Endothelial cell of umbilical vein (primary cell): ENCODE measurements at regions not wholly inside any gene's neighbourhood (a gene's known extent, or its start where the extent isn't known, plus 50 kb on each side); places are given as distances from the start of the nearest gene placed in this dataset.
"Not testable (repeated sequence)": the region's sequence is repeated elsewhere in the genome, so short reads cannot be mapped to it uniquely, and the experiment has no call there.

Experiments used
- BruUV-seq: library from RNA; stranded (reverse); fragments of 400-500 nt; replicated peaks from 2 replicates; lab custom pipeline; 2021; lab: Mats Ljungman, UMichigan
- CTCF ChIA-PET: fragments of 300-600, 350-600 bp; sonication (Branson Sonifier 250); formaldehyde crosslinking; loops from one replicate; lab custom pipeline; 2021; ENCODE audit warnings: antibody characterized with exemption, inconsistent platforms; lab: Charles Lee
- POLR2A ChIA-PET: fragments of 300-600, 350-600 bp; sonication (Branson Sonifier 250); formaldehyde crosslinking; loops from one replicate; lab custom pipeline; 2021; ENCODE audit warnings: antibody characterized with exemption, inconsistent platforms; lab: Charles Lee
- DNase-seq: peaks from one replicate; pipeline ENCODE4 v3.0.0-alpha.2; 2011; ENCODE audit warnings: low read depth, low spot score
- FAIRE-seq: peaks from 2 replicates; lab custom pipeline; 2011; peaks lifted over from hg19 to GRCh38; lab: Jason Lieb, UNC
- H2AFZ ChIP-seq: 2 replicates; pipeline ENCODE4 v1.6.0; 2012; ENCODE audit warnings: low read depth, low read length, control low read depth, inconsistent platforms
- H3K27ac ChIP-seq: 2 replicates; pipeline ENCODE4 v1.5.1; 2011; ENCODE audit warnings: low read depth, mild to moderate bottlenecking, control low read depth, low read length, moderate library complexity; ENCODE audit not compliant: insufficient read depth
- H3K27me3 ChIP-seq, 2 experiments: 2 replicates each; pipeline versions ENCODE4 v1.6.0 to v1.6.1; 2011; ENCODE audit warnings: low read length in 2 of 2, mixed read lengths in 1 of 2; ENCODE audit not compliant: control insufficient read depth in 2 of 2, insufficient read depth in 2 of 2
- H3K36me3 ChIP-seq, 2 experiments: 2 replicates in 1 of 2; 3 replicates in 1 of 2; pipeline ENCODE4 v1.5.1; 2011; ENCODE audit warnings: low read length in 2 of 2, mild to moderate bottlenecking in 1 of 2, moderate library complexity in 1 of 2; ENCODE audit not compliant: control insufficient read depth in 2 of 2, insufficient read depth in 2 of 2; ENCODE audit errors: extremely low read depth in 1 of 2
- H3K4me1 ChIP-seq: 3 replicates; pipeline ENCODE4 v1.5.1; 2011; ENCODE audit warnings: mild to moderate bottlenecking, low read length; ENCODE audit not compliant: control insufficient read depth, insufficient read depth; ENCODE audit errors: extremely low read depth
- H3K4me2 ChIP-seq: 2 replicates; pipeline ENCODE4 v1.6.1; 2011; ENCODE audit warnings: low read length, control low read depth, mixed read lengths; ENCODE audit not compliant: insufficient read depth
- H3K4me3 ChIP-seq, 3 experiments: fragments of 200-600 bp in 1 of 3; sonication (generic), shearing (Covaris generic) in 1 of 3; replicated peaks in 1 of 3; 2 replicates each; pipeline ENCODE4 v1.5.1; 2011 to 2016; ENCODE audit warnings: control low read depth in 3 of 3, low read length in 3 of 3, mild to moderate bottlenecking in 2 of 3, inconsistent platforms in 1 of 3, low read depth in 1 of 3, moderate library complexity in 1 of 3; ENCODE audit not compliant: insufficient read depth in 1 of 3
- H3K79me2 ChIP-seq: 2 replicates; pipeline ENCODE4 v1.6.0; 2012; ENCODE audit warnings: low read length, inconsistent platforms; ENCODE audit not compliant: control insufficient read depth, insufficient read depth
- H3K9ac ChIP-seq: replicated peaks from 2 replicates; pipeline ENCODE3; 2011; ENCODE audit warnings: low read length, control low read depth; ENCODE audit not compliant: insufficient read depth; ENCODE audit errors: extremely low read depth
- H3K9me1 ChIP-seq: replicated peaks from 3 replicates; pipeline ENCODE4 v1.6.0; 2011; ENCODE audit warnings: mild to moderate bottlenecking, low read length; ENCODE audit not compliant: control insufficient read depth, insufficient read depth; ENCODE audit errors: extremely low read depth
- H3K9me3 ChIP-seq: replicated peaks from 2 replicates; pipeline ENCODE4 v1.5.1; 2012; ENCODE audit warnings: low read length, inconsistent platforms; ENCODE audit not compliant: control insufficient read depth, insufficient read depth
- H4K20me1 ChIP-seq: replicated peaks from 2 replicates; pipeline ENCODE3; 2011; ENCODE audit warnings: mild to moderate bottlenecking, low read length; ENCODE audit not compliant: control insufficient read depth, insufficient read depth; ENCODE audit errors: extremely low read depth
- CTCF ChIP-seq, 2 donors: IDR thresholded peaks; 1 replicate in 1 of 2; 2 replicates in 1 of 2; pipeline ENCODE4 v1.5.1; 2011; ENCODE audit warnings: low read length in 2 of 2, mild to moderate bottlenecking in 2 of 2, moderate library complexity in 2 of 2, control low read depth in 1 of 2, inconsistent platforms in 1 of 2, low read depth in 1 of 2; ENCODE audit not compliant: insufficient read depth in 1 of 2; ENCODE audit errors: extremely low read depth in 1 of 2
- EZH2 ChIP-seq: IDR thresholded peaks from 2 replicates; pipeline ENCODE4 v1.6.1; 2012; ENCODE audit warnings: borderline replicate concordance, low read depth, mild to moderate bottlenecking, moderate library complexity, low read length, inconsistent platforms; ENCODE audit not compliant: severe bottlenecking
- FOS ChIP-seq: IDR thresholded peaks from 2 replicates; pipeline ENCODE4 v1.6.1; 2011; ENCODE audit warnings: mild to moderate bottlenecking, low read length, moderate library complexity, borderline replicate concordance; ENCODE audit not compliant: insufficient read depth
- JUN ChIP-seq: IDR thresholded peaks from 2 replicates; pipeline ENCODE4 v1.6.1; 2011; ENCODE audit warnings: borderline replicate concordance, low read depth; ENCODE audit not compliant: insufficient read length, insufficient read depth
- MAX ChIP-seq: IDR thresholded peaks from 2 replicates; pipeline ENCODE4 v1.6.1; 2011; ENCODE audit not compliant: insufficient read depth, insufficient read length
- POLR2A ChIP-seq: IDR thresholded peaks from 2 replicates; pipeline ENCODE4 v1.6.1; 2012; ENCODE audit warnings: low read depth, mild to moderate bottlenecking, control low read depth, low read length
- POLR2AphosphoS5 ChIP-seq: IDR thresholded peaks from 2 replicates; pipeline ENCODE4 v1.6.1; 2012; ENCODE audit warnings: low read depth, mild to moderate bottlenecking, control low read depth, low read length, moderate library complexity; ENCODE audit not compliant: insufficient read depth
- dilution Hi-C: fragments of 300-500 bp; cut with MboI; formaldehyde crosslinking; loops from one replicate; pipeline ENCODE4 v1.15.0; 2019; ENCODE audit warnings: low sequenced_read_pairs; ENCODE audit not compliant: extremely low pct_ligation_motif_present
- intact Hi-C: fragments of 100-400 bp; cut with micrococcal nuclease; formaldehyde crosslinking; loops from one replicate; pipeline ENCODE4 v1.10.0; 2022

GRCh38 chr7:6934981-6935380 is 108.9 kb upstream of the CCZ1B start:
- Histone ChIP-seq H3K27ac (no peak overlapping the region), H3K4me2 (no peak overlapping the region), H3K79me2 (no peaks in the 10 kb centered on the region), H3K4me1 (no peaks in the 10 kb centered on the region), H4K20me1 (no peaks in the 10 kb centered on the region), H3K27me3 (no peaks in the 10 kb centered on the region), H3K9ac (no peak overlapping the region), H3K9me1 (no peaks in the 10 kb centered on the region), H3K4me3 (no peak overlapping the region), H2AFZ (no peak overlapping the region), H3K36me3 (no peaks in the 10 kb centered on the region), H3K9me3 (no peaks in the 10 kb centered on the region)
- ChIA-PET CTCF (no interaction called here), POLR2A (no interaction called here)
- no peak for DNase-seq
- BruUV-seq = no TSS peak
- dilution Hi-C loops (no loop called here), intact Hi-C loops (no loop called here)
- TF ChIP-seq POLR2AphosphoS5 (no peak), MAX (no peak), JUN (no peak), FOS (no peak), EZH2 (no peak), POLR2A (no peak), CTCF (IDR thresholded peaks at IDR 0.05; ENCODE audit: extremely low read depth in 1 of 2, insufficient read depth in 1 of 2, low read depth in 1 of 2, low read length in 2 of 2) (no peak)
- no peak for FAIRE-seq

GRCh38 chr7:6936626-6937025 is 110.6 kb upstream of the CCZ1B start:
- H4K20me1 ChIP-seq, dilution Hi-C loops, H3K4me1 ChIP-seq, H3K9me1 ChIP-seq, H3K4me3 ChIP-seq, FAIRE-seq, H3K27me3 ChIP-seq, CTCF ChIA-PET, DNase-seq, POLR2A ChIA-PET, H3K4me2 ChIP-seq, H3K9ac ChIP-seq, intact Hi-C loops, BruUV-seq, H3K79me2 ChIP-seq, H3K9me3 ChIP-seq, H3K36me3 ChIP-seq, H3K27ac ChIP-seq, H2AFZ ChIP-seq: not testable (repeated sequence)

GRCh38 chr7:6937746-6938145 is 111.7 kb upstream of the CCZ1B start:
- H3K27me3 ChIP-seq, BruUV-seq, H3K4me2 ChIP-seq, CTCF ChIA-PET, FAIRE-seq, H3K79me2 ChIP-seq, H3K36me3 ChIP-seq, DNase-seq, H3K9ac ChIP-seq, H4K20me1 ChIP-seq, H2AFZ ChIP-seq, intact Hi-C loops, H3K9me3 ChIP-seq, dilution Hi-C loops, H3K4me1 ChIP-seq, H3K9me1 ChIP-seq, POLR2A ChIA-PET, H3K4me3 ChIP-seq, H3K27ac ChIP-seq: not testable (repeated sequence)
